ENCODE measurements at regions not wholly inside any gene's neighbourhood (a gene's known extent, or its start where the extent isn't known, plus 50 kb on each side); places are given as distances from the start of the nearest gene placed in this dataset.
"Not testable (repeated sequence)": the region's sequence is repeated elsewhere in the genome, so short reads cannot be mapped to it uniquely, and the experiment has no call there.

GRCh38 chr16:63157818-63158217 is 1121.6 kb upstream of the CDH8 start:
- no peak for DNase-seq

DNA sequence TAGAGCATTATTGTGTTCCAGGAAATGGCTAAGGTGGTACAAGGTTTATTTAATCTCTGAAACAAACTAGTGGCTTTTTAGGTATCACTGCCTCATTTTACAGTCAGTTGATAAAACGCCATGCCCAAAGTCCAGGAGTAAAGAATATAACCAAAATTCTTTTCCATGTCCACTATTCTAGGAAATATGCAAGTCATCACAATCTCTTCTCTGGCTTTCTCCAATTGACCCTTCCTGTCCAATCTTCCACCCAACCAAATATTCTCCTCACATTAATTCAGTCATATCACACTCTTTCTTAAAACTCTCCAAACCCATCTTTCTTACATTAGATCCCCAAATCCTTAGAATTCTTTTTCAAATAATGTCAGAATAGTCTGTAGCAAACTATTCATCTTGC is 1110.0 kb upstream of the CDH8 start:
- DNase-seq, result no peak

GRCh38 chr16:63145411-63145810 is 1109.2 kb upstream of the CDH8 start:
- no peak for DNase-seq

DNA sequence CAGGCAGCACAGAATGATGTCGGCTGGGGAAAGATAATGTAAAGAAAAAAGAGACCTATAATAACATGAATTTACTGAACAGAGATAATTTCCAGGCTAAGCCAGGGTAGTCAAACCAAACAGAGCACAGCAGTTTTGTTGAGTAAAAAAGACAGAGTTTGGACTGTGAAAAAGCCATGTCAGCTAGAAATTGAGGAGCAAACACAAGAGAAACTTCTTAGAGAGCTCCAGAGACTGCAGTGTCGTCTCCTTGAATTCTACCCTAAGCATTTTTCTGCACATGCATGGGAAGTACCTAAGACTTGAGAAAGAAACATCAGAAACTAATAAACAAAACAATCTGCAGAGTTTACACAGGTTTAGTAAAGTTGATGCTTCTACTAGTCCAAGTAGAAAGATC is 1098.8 kb upstream of the CDH8 start:
- no peak for DNase-seq

DNA sequence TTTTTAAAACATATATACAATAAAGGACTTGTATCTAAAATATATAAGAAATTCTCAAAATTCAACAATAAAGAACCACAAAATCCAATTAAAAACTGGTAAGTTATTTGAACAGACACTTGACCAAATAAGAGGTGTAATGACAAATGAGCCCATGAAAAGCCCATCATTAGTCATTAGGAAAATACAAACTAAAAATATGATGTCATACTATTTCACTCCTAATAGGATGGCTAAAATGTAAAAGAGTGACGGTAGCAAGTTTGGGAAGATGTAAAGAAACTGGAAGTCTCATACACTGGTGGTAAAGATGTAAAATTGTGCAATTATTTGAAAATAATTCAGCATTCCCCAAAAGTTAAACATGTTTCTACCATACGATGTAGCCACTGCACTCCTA is 1095.3 kb upstream of the CDH8 start:
- DNase-seq, result no peak

- DNase-seq, result no peak
Measured at GRCh38 chr16:63130942-63131341, 1094.7 kb upstream of the CDH8 start.

GRCh38 chr16:63129411-63130125 is 1093.3 kb upstream of the CDH8 start:
- DNase-seq, result no peak

DNA sequence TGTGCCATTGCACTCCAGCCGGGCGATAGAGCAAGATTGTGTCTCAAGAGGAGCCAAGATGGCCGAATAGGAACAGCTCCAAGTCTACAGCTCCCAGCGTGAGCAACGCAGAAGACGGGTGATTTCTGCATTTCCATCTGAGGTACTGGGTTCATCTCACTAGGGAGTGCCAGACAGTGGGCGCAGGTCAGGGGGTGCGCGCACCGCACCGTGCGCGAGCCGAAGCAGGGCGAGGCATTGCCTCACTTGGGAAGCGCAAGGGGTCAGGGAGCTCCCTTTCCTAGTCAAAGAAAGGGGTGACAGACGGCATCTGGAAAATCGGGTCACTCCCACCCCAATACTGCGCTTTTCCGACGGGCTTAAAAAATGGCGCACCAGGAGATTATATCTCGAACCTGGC is 1083.7 kb upstream of the CDH8 start:
- DNase-seq, result not testable (repeated sequence)

DNA sequence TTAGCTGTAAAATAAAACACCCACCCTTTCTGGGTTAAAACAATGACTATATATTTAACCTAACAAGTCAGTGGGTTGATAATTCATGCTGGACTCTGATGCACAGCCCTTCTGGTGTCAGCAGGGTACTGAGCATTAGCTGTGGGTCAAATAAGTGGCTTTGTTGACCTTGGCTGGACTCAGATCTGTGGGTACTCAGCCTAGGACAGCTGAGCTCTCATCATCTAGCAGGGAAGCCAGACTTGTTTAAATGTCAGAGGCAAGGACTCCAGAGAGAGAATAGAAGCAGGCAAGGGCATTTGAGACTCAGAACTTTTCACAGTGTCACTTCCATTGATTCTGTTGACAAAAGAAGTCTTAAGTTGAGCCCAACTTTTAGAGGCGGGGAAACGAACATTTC is 1063.8 kb upstream of the CDH8 start:
- no peak for DNase-seq

DNA sequence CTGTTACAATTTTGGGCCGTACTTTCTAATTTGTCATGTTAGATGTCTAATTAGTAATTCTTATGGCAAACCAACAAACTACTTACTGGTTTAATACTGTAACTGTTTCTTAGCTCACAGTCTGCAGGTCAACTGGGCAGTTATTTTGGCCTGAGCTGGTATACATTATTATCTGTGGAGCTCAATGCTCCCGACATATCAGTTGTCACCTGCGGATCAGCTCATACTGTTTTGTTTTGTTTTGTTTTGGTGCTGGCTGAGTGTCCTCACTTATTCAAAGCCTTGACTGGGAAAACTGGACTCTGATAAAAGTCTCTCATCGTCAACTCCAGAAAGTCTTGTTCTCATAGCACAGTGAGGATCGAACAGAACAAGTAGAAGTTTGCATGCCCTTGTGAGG is 1060.6 kb upstream of the CDH8 start:
- DNase-seq, result no peak

- DNase-seq, result no peak
Measured at GRCh38 chr16:63092736-63093135, 1056.5 kb upstream of the CDH8 start.

DNA sequence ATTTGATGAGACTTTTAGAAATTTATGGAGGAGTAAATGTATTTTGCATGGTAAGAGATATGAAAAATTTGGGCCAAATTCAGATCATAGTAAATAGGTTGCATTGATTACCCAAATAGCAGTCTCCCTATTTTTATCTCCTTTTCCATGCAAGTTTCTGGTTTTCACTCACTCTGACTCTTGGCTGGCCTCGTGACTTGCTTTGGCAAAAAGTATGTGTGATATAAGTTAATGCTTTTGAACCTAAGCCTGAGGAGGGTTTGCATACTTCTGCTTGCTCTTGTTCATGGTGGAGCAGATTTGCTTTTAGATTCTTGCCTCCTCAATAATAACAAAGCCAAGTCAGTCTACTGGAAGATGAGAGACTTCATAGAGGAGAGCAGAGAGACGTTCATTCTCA is 1045.9 kb upstream of the CDH8 start:
- DNase-seq, result no peak

DNA sequence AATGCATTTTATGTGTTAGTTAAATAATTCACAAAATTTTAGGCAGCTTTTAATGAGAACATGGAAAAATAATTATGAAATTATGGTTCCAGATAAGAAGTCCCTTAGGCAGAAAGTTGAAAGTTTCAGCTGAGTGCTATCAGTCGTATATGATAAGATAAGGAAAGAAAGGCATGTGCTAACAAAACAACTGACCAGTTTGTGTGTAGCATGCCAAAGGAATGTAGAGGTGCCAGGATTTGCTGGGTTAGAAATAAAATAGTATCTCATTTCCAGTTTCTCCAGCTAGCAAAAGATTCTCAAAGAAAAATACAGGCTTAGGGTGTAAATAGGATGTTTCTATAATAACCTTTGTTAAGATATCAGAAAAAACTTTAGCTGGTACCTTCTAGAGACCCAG is 1044.5 kb upstream of the CDH8 start:
- DNase-seq, result no peak

GRCh38 chr16:63069047-63069446 is 1032.8 kb upstream of the CDH8 start:
- no peak for DNase-seq

GRCh38 chr16:63067141-63067540 is 1030.9 kb upstream of the CDH8 start:
- no peak for DNase-seq

DNA sequence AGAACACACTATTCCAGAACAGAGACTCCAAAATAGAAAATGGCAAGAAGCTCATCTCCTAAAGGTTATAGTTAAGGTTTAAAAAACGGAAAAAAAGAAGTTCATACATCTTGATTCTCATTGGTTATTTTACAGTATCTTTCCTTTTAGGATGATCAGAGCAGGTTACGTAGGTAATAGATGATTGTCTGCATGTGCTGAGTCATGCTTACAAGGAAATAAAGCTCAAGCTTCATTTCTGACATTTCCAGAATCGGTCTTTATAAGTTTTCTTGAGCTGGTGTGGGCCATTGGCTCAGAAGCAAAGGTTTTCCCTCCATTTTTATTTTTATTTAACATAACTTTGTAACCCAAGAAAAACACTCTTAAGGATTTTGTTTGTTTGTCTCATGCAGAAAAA is 1030.3 kb upstream of the CDH8 start:
- DNase-seq, result no peak

DNA sequence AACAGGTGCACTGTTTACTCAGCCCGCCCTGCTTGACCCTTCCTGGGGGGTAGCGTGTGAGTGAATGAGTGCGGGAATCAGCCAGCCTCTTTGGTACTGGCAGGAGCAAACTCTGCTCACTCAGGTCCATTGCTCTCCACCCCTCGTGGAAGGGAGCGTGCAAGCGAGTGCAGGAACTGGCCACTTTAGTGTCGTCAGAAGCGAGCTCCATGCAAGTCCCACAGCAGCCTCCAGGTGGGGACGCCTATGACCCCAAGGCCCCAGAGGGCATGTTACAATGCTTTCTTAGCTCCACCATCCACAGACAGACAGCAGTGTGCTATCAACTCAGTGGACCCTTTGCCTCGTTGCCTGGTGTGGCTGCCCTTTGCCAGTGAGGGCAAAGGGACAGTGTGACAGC is 1025.1 kb upstream of the CDH8 start:
- DNase-seq, result no peak

DNA sequence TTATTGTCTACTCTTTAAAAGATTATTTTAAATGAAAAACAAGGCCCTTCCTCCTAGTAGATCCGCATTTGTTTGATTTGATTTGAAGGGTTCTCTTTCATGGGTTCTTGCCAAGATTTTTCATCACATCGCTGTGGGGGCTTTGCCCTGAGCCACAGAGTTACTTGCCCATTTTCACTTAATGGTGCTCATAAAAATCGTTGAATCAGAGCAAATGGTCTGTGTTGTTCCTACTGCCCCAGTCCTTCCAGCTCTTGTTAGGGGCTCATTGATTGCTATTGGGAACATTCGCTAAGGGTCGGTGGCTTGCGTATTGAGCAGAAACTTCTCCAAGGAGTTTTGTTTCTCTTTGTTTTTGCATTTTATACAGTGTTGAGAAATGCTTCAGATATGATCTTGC is 1023.4 kb upstream of the CDH8 start:
- DNase-seq, result no peak

DNA sequence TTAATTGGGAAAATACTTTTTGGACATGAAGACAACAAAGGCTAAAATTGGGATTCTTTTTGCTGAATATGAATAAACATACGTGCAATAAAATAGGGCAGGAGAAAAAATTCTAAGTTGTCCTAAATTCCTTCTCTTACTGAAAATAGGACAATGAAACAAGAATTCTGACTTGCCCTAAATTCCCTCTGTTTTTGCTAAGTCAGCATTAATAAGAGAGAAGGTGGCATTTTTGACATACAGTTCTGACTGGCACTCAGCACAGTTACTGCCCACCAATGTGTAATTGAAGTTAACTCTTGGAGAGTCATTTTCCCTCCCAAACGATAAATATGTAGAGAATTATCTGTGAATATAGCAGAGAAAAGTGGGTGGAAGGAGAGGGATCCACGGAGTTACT is 1021.1 kb upstream of the CDH8 start:
- no peak for DNase-seq

DNA sequence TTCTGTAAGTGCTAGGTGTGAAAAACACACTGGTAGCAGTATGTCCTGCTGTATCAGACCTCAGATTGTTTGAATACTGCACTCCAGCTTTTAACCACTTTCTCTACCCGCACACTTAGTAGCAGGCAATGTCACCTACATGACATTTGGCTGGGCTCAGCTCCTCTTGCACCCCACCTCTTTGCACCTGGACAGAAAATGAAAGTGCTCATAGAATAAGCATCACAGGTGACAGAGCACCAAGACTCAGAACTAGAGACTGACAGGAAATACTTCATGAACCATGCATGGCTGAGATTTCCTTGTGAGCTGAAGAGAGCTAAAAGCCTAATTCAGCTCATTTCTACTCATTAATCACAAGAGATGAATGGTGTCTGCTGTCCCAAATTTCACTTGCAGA is 1014.2 kb upstream of the CDH8 start:
- no peak for DNase-seq

- DNase-seq, result no peak
Measured at GRCh38 chr16:63038397-63039106, 1002.3 kb upstream of the CDH8 start.

- DNase-seq, result no peak
Measured at GRCh38 chr16:63037761-63038396, 1001.6 kb upstream of the CDH8 start.

DNA sequence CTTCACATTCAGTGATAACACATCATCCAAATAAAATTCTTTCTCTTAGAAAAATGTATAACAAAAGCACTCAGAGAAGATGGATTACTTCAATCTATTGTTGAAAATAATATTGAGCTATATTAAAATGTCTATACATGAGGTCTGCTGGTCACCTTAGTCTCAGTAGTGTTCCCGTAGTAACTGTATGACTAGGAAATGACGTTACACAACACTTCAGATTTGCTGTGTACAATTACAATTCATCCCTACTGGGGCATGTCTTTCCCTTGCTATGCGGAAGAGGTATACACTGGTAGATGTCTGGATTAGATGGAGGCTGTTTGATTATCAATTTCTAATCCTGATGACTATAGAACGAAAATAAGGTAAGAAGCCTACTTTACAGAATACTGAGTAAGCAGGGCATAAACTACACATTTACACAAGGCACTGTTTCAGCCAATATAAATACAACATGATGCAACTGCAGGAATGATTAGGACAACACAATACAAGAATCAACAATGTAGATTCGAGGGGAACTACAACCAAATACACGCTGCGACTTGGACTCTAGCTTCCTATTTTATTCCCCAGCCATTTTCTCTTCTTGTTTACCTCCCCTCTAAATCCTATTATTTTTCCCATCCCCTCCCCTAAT is 982.5 kb upstream of the CDH8 start:
- DNase-seq, result no peak

GRCh38 chr16:63008688-63009087 is 972.5 kb upstream of the CDH8 start:
- DNase-seq, result no peak
